Inflammatory macrophage treated with lipopolysaccharide for 4 hours (primary cell): ENCODE measurements at regions not wholly inside any gene's neighbourhood (a gene's known extent, or its start where the extent isn't known, plus 50 kb on each side); places are given as distances from the start of the nearest gene placed in this dataset.
"Not testable (repeated sequence)": the region's sequence is repeated elsewhere in the genome, so short reads cannot be mapped to it uniquely, and the experiment has no call there.

ENCODE experiments used
- DNase-seq: peaks from one replicate; pipeline ENCODE4 v3.0.0-alpha.2; 2020

DNA sequence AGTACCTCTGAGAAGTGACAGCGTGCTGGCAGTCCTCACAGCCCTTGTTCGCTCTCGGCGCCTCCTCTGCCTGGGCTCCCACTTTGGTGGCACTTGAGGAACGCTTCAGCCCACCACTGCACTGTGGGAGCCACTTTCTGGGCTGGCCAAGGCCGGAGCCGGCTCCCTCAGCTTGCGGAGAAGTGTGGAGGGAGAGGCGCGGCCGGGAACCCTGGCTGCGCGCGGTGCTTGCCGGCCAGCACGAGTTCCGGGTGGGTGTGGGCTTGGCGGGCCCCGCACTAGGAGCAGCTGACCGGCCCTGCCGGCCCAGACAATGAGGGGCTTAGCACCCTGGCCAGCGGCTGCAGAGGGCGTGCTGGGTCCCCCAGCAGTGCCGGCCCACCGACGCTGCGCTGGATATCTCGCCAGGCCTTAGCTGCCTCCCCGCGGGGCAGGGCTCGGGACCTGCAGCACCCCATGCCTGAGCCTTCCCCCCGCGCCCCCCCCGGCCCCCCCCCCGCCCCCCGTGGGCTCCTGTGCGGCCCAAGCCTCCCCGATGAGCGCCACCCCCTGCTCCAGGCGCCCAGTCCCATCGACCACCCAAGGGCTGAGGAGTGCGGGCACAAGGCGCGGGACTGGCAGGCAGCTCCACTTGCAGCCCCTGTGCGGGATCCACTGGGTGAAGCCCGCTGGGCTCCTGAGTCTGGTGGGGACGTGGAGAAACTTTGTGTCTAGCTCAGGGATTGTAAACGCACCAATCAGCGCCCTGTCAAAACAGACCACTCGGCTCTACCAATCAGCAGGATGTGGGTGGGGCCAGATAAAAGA lies 847.7 kb upstream of the CDH6 start:
- DNase-seq, result not testable (repeated sequence)

GRCh38 chr5:30343707-30344106 lies 849.8 kb upstream of the CDH6 start:
- no peak for DNase-seq

DNA sequence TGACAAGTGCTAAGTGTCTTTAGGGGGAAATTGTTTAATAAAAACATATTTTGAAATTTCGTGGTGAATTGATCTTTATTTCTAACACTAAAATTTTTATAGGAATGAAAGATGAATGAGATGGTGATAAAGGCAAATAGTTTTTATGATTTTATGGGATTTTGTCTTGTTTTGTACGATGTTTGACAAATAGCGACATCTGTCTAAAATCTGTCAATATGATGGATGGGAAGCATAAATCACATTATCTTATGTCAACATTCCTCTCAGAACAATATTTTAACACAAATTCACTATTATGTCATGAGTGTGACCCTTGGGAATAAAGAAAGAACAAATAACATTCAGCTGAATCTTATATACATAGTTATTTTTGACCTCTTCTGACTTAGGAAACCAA lies 852.0 kb upstream of the CDH6 start:
- no peak for DNase-seq

DNA sequence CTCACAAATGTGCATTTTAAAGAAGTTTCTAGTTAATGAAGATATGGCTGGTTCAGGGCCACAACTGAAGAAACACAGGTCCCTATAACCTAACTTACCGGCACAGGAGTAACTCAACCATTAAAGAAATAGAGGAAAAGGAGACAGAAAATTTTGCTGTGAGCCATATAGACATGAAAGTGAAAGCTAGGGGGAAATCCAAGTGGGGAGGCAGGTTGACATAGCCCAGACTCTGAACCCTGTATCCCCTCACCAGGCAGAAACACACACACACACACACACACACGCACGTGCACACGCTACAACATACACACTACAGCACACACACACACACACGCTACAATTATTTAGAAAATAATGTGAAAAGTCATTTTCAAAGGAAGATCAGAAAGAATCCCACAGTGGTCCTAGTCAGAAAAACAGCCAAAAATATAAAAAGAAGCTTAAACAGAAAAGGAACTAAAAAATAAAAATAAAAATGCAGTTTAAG lies 856.4 kb upstream of the CDH6 start:
- DNase-seq, result no peak

DNA sequence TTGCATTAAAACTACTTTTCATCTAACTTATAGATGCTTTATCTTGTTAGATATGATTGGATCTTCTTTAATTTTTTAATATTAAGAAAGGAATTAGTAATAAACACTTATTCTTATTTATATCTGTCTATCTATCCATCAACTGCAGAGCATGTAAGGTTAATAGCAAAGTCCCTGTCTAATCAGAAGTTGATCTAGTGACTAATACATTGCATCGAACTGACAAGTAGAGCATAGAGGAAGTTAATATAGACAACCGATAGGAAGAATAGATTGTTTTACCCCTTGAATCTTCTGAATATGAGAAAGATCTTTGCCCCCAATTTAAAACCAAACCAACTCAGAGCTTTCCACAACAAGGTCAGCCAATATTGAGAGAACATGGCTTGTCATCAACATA lies 862.0 kb upstream of the CDH6 start:
- no peak for DNase-seq

GRCh38 chr5:30325795-30326194 lies 867.7 kb upstream of the CDH6 start:
- no peak for DNase-seq

DNA sequence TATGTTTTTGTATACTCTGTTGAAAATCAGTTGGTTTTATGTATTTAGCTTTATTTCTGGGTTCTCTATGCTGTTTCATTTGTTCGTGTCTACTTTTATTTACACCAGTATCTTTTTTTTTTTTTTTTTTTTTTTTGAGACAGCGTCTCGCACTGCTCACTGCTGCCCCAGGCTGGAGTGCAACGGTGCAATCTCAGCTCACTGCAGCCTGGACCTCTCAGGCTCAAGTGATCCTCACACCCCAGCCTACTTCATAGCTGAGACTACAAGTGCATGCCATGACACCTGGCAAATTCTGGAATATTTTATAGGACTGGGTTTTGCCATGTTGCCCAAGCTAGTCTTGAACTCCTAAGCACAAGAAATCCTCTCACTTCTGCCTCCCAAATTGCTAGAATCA lies 869.4 kb upstream of the CDH6 start:
- no peak for DNase-seq

GRCh38 chr5:30287890-30288289 lies 905.6 kb upstream of the CDH6 start:
- DNase-seq, result no peak

DNA sequence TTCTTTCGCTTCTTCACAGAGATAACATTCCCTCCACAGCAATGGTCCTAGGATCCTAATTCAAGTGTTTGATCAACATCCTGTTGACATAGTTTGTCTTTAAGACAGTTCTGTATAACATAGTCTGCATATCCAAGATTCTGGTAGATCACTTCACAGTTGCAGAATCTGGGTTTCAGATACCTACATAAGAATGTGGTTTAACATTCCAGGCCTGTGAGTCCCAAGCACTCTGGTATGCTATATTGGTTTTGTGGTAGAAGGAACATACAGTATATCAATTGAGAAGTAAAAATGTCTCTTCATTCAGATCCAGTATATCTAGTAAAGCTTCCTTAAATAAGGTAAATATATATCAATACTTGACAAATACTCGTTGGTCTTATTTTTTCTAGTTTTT lies 914.2 kb upstream of the CDH6 start:
- no peak for DNase-seq

- DNase-seq, result no peak
Observed at GRCh38 chr5:30267026-30267425, 926.5 kb upstream of the CDH6 start.

- no peak for DNase-seq
Observed at GRCh38 chr5:30239331-30240022, 954.0 kb upstream of the CDH6 start.

GRCh38 chr5:30237189-30237588 lies 956.3 kb upstream of the CDH6 start:
- DNase-seq, result no peak

DNA sequence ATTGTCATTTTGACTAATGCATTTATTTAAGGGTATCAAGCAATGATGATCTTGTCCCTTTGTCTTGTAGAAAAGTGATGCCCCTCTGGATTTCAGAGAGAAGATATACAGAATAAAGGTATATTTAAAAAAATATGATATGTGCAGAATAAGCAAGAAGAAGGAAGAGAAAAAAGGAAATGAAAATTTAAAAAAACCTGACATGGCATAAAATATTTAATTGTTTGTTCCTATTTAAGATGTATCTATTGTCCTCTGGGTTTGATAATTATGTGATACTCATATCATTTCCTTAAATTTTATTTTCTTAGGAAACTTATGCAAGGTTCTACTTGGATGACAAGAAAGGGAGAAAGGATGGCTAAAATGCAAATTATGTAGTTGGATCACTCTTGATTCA lies 983.7 kb upstream of the CDH6 start:
- no peak for DNase-seq

- DNase-seq, result no peak
Observed at GRCh38 chr5:30197662-30198061, 995.8 kb upstream of the CDH6 start.

DNA sequence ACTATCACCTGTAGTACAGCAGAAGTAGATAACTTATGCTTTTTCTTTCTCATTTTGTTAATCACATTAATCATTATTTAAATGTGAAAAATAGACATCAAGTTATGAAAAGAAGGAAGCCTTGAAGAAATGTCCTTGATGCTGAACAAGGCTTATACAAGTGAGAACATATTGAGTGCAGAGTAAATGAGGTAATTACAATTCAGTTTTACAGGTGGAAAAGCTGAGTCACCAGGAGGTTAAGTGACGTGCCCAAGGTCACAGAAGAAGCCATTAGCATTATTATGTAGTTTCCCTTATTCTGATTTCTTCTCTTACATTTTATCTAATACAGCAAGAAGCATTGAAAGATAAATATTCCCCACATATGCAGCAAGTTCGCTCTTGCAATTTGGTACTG lies 998.5 kb upstream of the CDH6 start:
- DNase-seq, result no peak

GRCh38 chr5:30194595-30194994 lies 998.9 kb upstream of the CDH6 start:
- DNase-seq, result no peak

DNA sequence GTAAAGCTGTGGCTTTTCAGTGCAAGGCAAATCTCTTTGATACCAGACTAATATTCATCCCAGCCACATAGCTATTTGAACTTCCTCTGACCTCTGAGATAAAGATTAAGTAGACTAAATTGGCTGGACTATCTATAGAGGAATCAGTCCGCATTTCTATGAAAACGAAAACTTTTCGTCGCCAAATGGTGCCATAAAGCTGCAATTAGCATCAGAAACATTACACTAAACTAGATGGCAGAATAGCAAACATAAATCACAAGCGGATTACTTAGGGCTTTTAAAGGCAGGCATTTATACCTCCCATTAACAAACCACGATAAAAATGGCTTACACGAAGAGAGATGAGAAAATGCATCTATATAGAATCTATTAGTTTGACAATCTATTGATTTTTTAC lies 1009.7 kb upstream of the CDH6 start:
- DNase-seq, result no peak

DNA sequence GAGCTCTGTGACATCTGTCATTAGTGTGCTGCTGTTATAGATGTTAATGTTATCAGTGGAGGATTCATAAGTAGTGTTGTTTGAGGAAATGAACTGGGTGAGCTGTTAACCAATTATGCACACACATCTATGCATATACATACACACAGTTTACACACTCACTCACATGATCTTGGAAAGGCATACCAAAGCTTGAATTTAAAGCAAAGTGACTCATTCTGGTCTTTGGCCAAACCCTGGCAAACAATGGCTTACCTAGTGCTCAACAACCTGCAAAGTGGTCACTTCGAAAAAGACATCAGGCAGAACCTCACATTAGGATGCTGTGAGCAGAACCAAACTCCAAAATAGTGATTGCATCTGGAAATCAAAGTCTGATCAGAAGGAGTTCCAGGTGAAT lies 1037.3 kb upstream of the CDH6 start:
- no peak for DNase-seq

GRCh38 chr5:30152431-30152830 lies 1041.1 kb upstream of the CDH6 start:
- DNase-seq, result no peak

DNA sequence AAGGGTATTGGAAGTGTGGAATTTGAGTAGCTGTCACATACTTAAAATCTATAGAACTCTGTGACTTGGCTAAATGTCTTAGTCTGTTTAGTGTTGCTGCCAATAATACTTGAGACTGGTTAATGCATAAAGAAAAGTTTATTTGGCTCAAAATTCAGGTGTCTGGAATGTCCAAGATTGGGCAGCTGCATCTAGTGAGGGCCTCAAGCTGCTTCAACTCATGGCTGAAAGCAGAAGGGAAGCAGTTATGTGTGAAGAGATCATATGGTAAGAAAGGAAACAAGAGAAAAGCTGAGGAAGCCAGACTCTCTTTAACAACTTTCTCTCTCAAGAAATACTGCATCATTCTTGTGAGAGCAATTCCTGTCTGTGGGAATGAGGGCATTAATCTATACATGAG lies 1043.3 kb upstream of the CDH6 start:
- DNase-seq, result no peak

GRCh38 chr5:30149526-30149925 lies 1044.0 kb upstream of the CDH6 start:
- no peak for DNase-seq

DNA sequence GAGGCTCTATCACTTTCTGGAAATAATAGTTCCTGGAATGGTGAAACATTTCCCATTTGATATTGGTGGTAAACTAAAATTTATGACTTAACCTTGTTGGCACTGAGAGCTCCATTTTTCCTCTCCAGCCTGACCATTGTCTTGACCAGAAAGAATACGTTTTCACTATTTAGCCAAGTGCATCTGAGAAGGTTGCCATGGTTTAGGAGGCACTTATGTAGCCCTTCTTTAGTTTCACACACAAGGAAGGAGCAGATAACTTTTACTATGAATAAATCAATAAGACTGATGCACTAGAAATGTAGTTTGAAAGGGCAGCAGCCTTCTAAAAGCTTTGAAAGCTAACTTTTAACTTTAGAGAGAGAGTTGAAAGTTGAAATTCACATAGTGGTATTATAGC lies 1045.5 kb upstream of the CDH6 start:
- no peak for DNase-seq

DNA sequence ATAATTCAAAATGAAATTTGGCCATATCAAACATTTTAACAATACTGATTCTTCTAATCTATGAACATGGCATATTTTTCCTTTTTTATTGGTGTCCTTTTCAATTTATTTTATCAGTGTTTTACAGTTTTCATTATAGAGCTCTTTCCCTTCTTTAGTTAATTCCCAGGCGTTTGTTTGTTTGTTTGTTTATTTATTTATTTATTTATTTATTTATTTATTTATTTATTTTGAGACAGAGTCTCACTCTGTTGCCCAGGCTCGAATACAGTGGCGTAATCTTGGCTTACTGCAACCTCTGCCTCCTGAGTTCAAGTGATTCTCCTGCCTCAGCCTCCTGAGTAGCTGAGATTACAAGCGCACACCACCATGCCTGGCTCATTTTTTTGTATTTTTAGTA lies 1049.4 kb upstream of the CDH6 start:
- DNase-seq, result not testable (repeated sequence)

GRCh38 chr5:30142432-30142831 lies 1051.1 kb upstream of the CDH6 start:
- no peak for DNase-seq

GRCh38 chr5:30121043-30121442 lies 1072.4 kb upstream of the CDH6 start:
- DNase-seq, result no peak
